ENCODE measurements at regions not wholly inside any gene's neighbourhood (a gene's known extent, or its start where the extent isn't known, plus 50 kb on each side); places are given as distances from the start of the nearest gene placed in this dataset.

GRCh38 chr10:55892276-55892675 is 468.8 kb downstream of the ZWINT start:
- Mint-ChIP-seq H3K36me3 (no peaks in the 10 kb centered on the region), H3K4me3 (no peak overlapping the region), H3K27ac (no peak overlapping the region), H3K9me3 (peaks cover 10% of the 10 kb centered on the region), H3K4me1 (no peaks in the 10 kb centered on the region)
- DNase-seq (ENCODE audit: low spot score in 2 of 2), result no peak
- ATAC-seq, result no peak

GRCh38 chr10:55881588-55881987 is 479.5 kb downstream of the ZWINT start:
- H3K9me3 Mint-ChIP-seq, result peaks cover 36% of the 10 kb centered on the region
- no peaks in the 10 kb centered on the region for H3K4me1 Mint-ChIP-seq
- no peaks in the 10 kb centered on the region for H3K36me3 Mint-ChIP-seq
- no peak overlapping the region for H3K27ac Mint-ChIP-seq
- DNase-seq (ENCODE audit: low spot score in 2 of 2), result no peak
- no peak for ATAC-seq
- H3K4me3 Mint-ChIP-seq, result no peak overlapping the region

- Mint-ChIP-seq H3K36me3 (no peaks in the 10 kb centered on the region), H3K9me3 (peaks cover 23% of the 10 kb centered on the region)
Measured at GRCh38 chr10:55873485-55873884, 487.6 kb downstream of the ZWINT start.

GRCh38 chr10:55870186-55870585 is 490.9 kb downstream of the ZWINT start:
- Mint-ChIP-seq H3K4me1 (no peaks in the 10 kb centered on the region), H3K4me3 (no peak overlapping the region), H3K36me3 (no peaks in the 10 kb centered on the region), H3K27ac (no peak overlapping the region), H3K9me3 (peaks cover 10% of the 10 kb centered on the region)
- DNase-seq (ENCODE audit: low spot score in 2 of 2) (no peak), ATAC-seq (no peak)

More at GRCh38 chr10:55873485-55873884, 487.6 kb downstream of the ZWINT start:
- H3K4me1 Mint-ChIP-seq, result no peaks in the 10 kb centered on the region
- no peak overlapping the region for H3K4me3 Mint-ChIP-seq
- ATAC-seq (no peak), DNase-seq (ENCODE audit: low spot score in 2 of 2) (no peak)
- no peak overlapping the region for H3K27ac Mint-ChIP-seq

- Mint-ChIP-seq H3K9me3 (peaks cover 12% of the 10 kb centered on the region), H3K36me3 (no peaks in the 10 kb centered on the region), H3K4me1 (no peaks in the 10 kb centered on the region), H3K4me3 (no peak overlapping the region), H3K27ac (no peak overlapping the region)
- no peak for ATAC-seq
- DNase-seq (ENCODE audit: low spot score in 2 of 2), result no peak
Measured at GRCh38 chr10:55867848-55868247, 493.2 kb downstream of the ZWINT start.

DNA sequence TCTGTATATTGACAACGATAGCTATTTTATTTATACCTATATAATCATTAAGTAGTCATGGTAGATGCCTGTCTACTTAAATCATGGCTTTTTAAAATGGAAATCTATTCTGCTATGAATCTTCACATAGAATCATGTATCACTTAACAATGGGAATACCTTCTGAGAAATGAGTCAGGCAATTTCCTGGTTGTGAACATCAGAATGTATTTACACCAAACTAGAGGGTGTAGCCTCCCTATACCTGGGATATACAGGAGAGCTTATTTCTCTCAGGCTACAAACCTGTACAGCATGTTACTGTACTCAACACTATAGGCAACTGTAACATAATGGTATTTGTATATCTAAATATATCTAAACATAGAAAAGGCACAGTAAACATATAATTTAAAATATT is 502.3 kb downstream of the ZWINT start:
- H3K27ac Mint-ChIP-seq, result no peak overlapping the region
- no peak for ATAC-seq
- H3K4me1 Mint-ChIP-seq, result no peaks in the 10 kb centered on the region
- peaks cover 6% of the 10 kb centered on the region for H3K9me3 Mint-ChIP-seq
- no peak overlapping the region for H3K4me3 Mint-ChIP-seq
- no peaks in the 10 kb centered on the region for H3K36me3 Mint-ChIP-seq
- no peak for DNase-seq (ENCODE audit: low spot score in 2 of 2)

- no peaks in the 10 kb centered on the region for H3K36me3 Mint-ChIP-seq
- no peak overlapping the region for H3K4me3 Mint-ChIP-seq
- H3K27ac Mint-ChIP-seq, result no peak overlapping the region
- H3K9me3 Mint-ChIP-seq, result peaks cover 12% of the 10 kb centered on the region
- DNase-seq (ENCODE audit: low spot score in 2 of 2) (no peak), ATAC-seq (no peak)
- H3K4me1 Mint-ChIP-seq, result no peaks in the 10 kb centered on the region
Measured at GRCh38 chr10:55852900-55853299, 508.2 kb downstream of the ZWINT start.

DNA sequence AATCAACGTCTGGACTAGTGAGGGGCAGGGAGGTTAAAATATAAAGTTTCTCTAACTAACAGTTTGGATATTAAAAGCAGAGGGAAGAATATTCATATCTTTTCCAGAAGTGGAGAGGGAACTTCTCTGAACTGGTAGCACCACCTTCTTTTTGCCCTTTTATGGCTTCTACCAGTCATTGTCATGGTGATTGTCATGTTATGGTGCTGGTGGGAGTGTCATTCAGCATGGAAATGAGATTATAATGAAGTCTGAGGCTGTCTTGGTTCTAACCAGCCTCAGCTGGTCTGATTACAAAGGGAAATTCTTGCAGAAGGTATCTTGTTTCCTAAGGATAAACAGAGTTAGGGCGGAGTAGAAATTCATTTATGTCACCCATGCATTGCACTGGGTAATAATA is 523.8 kb downstream of the ZWINT start:
- no peak for ATAC-seq
- Mint-ChIP-seq H3K9me3 (peaks cover 17% of the 10 kb centered on the region), H3K4me3 (no peak overlapping the region), H3K4me1 (no peaks in the 10 kb centered on the region), H3K27ac (no peak overlapping the region), H3K36me3 (no peaks in the 10 kb centered on the region)
- no peak for DNase-seq (ENCODE audit: low spot score in 2 of 2)

DNA sequence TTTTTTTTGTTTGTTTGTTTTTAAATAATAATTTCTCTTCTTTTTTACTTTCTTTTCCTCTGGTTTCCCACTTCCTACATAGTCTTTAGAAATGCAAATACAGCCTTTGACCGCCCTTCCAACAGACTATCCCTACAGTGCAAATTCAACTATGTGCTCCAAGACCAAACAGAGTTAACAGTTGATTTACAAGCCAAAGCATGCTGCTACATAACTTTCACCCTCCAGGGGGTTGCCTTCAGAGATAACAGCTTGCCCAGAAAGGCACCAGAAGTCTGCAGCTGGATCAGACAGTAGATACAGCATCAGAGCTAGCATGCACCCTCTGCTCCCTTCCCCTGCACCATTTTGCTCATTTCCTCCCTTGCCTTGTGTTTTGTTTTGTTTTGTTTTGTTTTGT is 539.0 kb downstream of the ZWINT start:
- ATAC-seq (no peak), DNase-seq (ENCODE audit: low spot score in 2 of 2) (no peak)
- Mint-ChIP-seq H3K36me3 (no peaks in the 10 kb centered on the region), H3K4me3 (no peak overlapping the region), H3K9me3 (peaks cover 15% of the 10 kb centered on the region), H3K27ac (no peak overlapping the region), H3K4me1 (no peaks in the 10 kb centered on the region)

DNA sequence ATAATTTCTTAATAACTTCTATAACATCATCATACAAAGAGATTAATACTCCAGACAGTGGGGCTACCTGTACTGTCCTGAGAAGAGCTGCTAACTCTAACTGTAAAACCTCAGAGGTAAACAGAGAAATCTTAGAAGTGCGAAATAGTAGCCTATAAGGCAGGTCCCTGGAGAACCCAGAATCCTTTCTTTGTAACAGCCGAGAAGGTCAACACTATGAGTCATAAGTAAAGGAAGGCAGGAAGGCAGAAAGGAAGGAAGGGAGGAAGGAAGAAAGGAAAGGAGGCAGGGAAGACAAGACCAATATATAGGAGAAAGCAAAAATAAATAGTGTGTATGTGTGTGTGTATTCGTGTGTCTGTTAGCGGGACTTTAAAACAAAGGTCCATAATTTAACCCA is 540.6 kb downstream of the ZWINT start:
- H3K9me3 Mint-ChIP-seq, result peaks cover 15% of the 10 kb centered on the region
- H3K4me1 Mint-ChIP-seq, result no peaks in the 10 kb centered on the region
- ATAC-seq (no peak), DNase-seq (ENCODE audit: low spot score in 2 of 2) (no peak)
- no peak overlapping the region for H3K27ac Mint-ChIP-seq
- H3K36me3 Mint-ChIP-seq, result no peaks in the 10 kb centered on the region
- H3K4me3 Mint-ChIP-seq, result no peak overlapping the region

DNA sequence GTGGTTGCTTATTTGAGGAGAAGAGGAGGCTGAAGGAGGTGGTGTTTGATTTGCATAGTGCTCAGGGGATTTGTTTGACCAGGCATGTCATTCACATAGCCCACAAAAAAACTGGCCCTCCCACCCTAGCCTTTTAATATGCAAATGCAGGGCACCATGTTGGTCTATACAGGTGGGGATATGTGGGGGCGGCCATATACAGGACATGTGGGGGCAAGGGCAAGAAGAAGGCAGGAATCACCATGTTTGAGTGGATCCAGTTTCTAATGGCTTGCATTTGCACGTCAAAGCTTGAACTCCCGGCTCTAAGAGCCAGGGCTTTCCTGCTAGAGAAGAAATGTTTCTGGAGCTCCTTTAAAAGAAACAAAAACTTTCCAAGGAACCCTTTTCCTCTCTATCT is 541.0 kb downstream of the ZWINT start:
- Mint-ChIP-seq H3K4me3 (no peak overlapping the region), H3K36me3 (no peaks in the 10 kb centered on the region), H3K4me1 (no peaks in the 10 kb centered on the region), H3K9me3 (peaks cover 15% of the 10 kb centered on the region), H3K27ac (no peak overlapping the region)
- no peak for DNase-seq (ENCODE audit: low spot score in 2 of 2)
- ATAC-seq, result no peak

DNA sequence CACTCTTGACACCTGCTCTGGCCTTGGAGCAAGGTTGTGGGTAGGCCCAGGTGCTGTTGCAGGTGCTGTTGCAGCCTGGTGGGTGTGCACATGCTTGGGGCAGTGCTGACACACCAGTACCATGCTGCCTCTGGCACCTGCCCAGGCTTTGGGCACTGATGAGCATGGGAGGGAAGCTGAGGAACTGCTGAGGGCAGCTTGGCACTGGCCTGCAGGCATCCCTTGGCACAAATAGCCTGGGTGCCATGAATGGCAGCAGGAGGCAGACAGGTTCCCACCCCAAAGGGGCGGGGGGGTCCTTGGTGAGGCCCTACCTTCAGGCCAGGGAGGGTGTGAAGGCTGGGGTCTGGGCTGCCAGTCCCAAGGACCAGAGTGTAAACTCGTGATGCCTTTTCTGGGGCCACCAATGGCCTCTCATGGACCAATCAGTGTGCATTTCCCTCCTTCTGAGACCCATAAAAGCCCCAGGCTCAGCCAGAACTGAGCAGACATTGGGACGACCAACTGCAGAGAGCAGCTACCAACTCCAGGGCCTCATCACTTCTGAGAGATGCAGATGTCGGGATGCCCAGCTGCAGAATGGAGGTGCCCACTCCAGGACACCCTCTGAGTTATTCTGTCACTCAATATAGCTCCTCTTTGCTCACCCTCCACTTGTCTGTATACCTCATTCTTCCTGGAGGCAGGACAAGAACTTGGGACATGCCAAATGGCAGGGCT is 547.4 kb downstream of the ZWINT start:
- Mint-ChIP-seq H3K27ac (no peak overlapping the region), H3K36me3 (no peaks in the 10 kb centered on the region), H3K4me3 (no peak overlapping the region), H3K9me3 (peaks cover 6% of the 10 kb centered on the region), H3K4me1 (no peaks in the 10 kb centered on the region)
- ATAC-seq, result no peak
- no peak for DNase-seq (ENCODE audit: low spot score in 2 of 2)

- peaks cover 8% of the 10 kb centered on the region for H3K9me3 Mint-ChIP-seq
- no peak overlapping the region for H3K27ac Mint-ChIP-seq
- H3K4me3 Mint-ChIP-seq, result no peak overlapping the region
- H3K36me3 Mint-ChIP-seq, result no peaks in the 10 kb centered on the region
- ATAC-seq (no peak), DNase-seq (ENCODE audit: low spot score in 2 of 2) (no peak)
- H3K4me1 Mint-ChIP-seq, result no peaks in the 10 kb centered on the region
Measured at GRCh38 chr10:55803055-55803454, 558.0 kb downstream of the ZWINT start.

DNA sequence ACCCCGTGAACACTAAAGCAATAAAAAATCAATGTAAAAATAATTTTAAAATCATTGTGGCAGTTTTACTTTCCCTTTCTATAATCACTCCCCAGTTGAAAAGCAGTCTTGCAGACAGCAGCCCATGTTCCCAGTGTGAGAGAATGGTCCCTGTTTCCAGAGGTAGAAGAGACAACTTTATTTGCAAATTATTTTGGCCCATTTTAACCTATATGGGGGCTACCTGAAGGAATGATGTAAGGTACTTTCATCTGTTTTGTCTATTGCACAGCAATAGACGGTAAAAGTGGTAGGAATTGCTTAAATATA is 559.8 kb downstream of the ZWINT start:
- H3K4me1 Mint-ChIP-seq, result no peaks in the 10 kb centered on the region
- H3K27ac Mint-ChIP-seq, result no peak overlapping the region
- H3K4me3 Mint-ChIP-seq, result no peak overlapping the region
- no peak for DNase-seq (ENCODE audit: low spot score in 2 of 2)
- ATAC-seq, result no peak
- H3K9me3 Mint-ChIP-seq, result peaks cover 11% of the 10 kb centered on the region
- no peaks in the 10 kb centered on the region for H3K36me3 Mint-ChIP-seq

DNA sequence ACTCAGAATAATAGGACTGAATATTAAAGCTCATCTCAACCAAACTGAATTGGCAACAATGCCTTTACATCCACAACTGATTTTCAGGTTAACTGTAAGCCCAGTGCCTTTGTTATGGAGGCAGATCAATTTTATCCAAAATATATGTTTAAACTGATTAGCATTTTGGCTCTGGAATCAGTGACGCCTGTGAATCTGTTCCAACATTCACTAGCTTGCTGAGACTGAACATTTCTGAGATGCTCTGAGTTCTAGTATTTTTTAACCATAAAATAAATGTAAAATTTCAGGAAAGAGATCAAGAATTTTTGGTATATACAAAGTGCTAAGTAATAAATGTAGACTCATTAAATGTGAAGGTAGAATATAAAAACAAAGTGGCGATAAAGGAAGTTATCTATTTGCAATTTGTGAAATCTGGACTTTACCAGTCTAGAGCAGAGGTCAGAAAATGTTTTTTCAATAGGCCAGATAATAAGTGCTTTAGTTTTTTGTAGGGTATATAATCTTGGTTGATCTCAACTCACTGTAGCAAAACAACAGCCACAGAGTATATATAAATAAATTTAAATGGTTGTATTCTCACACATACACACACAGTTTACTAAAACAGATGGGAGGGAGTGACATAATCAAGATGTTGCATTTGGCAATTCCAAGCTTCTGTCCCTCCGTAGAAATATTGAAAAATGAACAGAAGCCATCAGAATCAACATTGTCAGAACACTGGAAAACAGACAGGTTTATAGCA is 560.3 kb downstream of the ZWINT start:
- Mint-ChIP-seq H3K4me3 (no peak overlapping the region), H3K4me1 (no peaks in the 10 kb centered on the region), H3K9me3 (peaks cover 11% of the 10 kb centered on the region), H3K36me3 (no peaks in the 10 kb centered on the region), H3K27ac (no peak overlapping the region)
- ATAC-seq, result no peak
- no peak for DNase-seq (ENCODE audit: low spot score in 2 of 2)

GRCh38 chr10:55793024-55793423 is 568.0 kb downstream of the ZWINT start:
- ATAC-seq, result no peak
- Mint-ChIP-seq H3K4me3 (no peak overlapping the region), H3K27ac (no peak overlapping the region), H3K9me3 (peaks cover 18% of the 10 kb centered on the region), H3K36me3 (no peaks in the 10 kb centered on the region), H3K4me1 (no peaks in the 10 kb centered on the region)
- no peak for DNase-seq (ENCODE audit: low spot score in 2 of 2)

Data from stimulated activated effector memory CD8-positive, alpha-beta T cell treated with anti-CD3 and anti-CD28 coated beads, Interleukin-12 subunit alpha, Interleukin-12 subunit beta, amount 100 ng/mL, for 72 hours (primary cell).